Panc1 (cell line): ENCODE measurements at regions not wholly inside any gene's neighbourhood (a gene's known extent, or its start where the extent isn't known, plus 50 kb on each side); places are given as distances from the start of the nearest gene placed in this dataset.

Experiments
- POLR2AphosphoS5 ChIP-seq: IDR thresholded peaks from 2 replicates; pipeline ENCODE4 v1.6.1; 2012; ENCODE audit warnings: mild to moderate bottlenecking, low read depth, low read length, moderate library complexity
- REST ChIP-seq, 2 experiments: IDR thresholded peaks; 2 replicates each; pipeline ENCODE4 v1.6.1; 2011 to 2012; ENCODE audit warnings: low read depth in 2 of 2, control low read depth in 1 of 2, low read length in 1 of 2, mild to moderate bottlenecking in 1 of 2, moderate library complexity in 1 of 2; ENCODE audit not compliant: insufficient read depth in 1 of 2
- SIN3A ChIP-seq: IDR thresholded peaks from 2 replicates; pipeline ENCODE4 v1.6.1; 2012; ENCODE audit warnings: low read depth, mild to moderate bottlenecking, low read length, moderate library complexity, borderline replicate concordance; ENCODE audit not compliant: insufficient read depth
- TF ChIP-seq, protein P1 (sequence below): fragments of 450-650 bp; IDR thresholded peaks from 2 replicates; pipeline ENCODE4 v1.5.1; 2017; ENCODE audit warnings: mild to moderate bottlenecking

GRCh38 chr6:90432937-90433336 lies 136.3 kb upstream of the BACH2 start:
- TF ChIP-seq REST (IDR thresholded peaks at IDR 0.05; ENCODE audit: insufficient read depth in 1 of 2, low read depth in 2 of 2, low read length in 1 of 2) (no peak), SIN3A (no peak), POLR2AphosphoS5 (no peak)
- TF ChIP-seq, protein P1, sequence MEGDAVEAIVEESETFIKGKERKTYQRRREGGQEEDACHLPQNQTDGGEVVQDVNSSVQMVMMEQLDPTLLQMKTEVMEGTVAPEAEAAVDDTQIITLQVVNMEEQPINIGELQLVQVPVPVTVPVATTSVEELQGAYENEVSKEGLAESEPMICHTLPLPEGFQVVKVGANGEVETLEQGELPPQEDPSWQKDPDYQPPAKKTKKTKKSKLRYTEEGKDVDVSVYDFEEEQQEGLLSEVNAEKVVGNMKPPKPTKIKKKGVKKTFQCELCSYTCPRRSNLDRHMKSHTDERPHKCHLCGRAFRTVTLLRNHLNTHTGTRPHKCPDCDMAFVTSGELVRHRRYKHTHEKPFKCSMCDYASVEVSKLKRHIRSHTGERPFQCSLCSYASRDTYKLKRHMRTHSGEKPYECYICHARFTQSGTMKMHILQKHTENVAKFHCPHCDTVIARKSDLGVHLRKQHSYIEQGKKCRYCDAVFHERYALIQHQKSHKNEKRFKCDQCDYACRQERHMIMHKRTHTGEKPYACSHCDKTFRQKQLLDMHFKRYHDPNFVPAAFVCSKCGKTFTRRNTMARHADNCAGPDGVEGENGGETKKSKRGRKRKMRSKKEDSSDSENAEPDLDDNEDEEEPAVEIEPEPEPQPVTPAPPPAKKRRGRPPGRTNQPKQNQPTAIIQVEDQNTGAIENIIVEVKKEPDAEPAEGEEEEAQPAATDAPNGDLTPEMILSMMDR: no peak
